ENCODE measurements at regions not wholly inside any gene's neighbourhood (a gene's known extent, or its start where the extent isn't known, plus 50 kb on each side); places are given as distances from the start of the nearest gene placed in this dataset.

- Histone ChIP-seq H3K27ac (ENCODE audit: extremely low read depth, low read depth, low read length) (no peak overlapping the region), H3K36me3 (ENCODE audit: control insufficient read depth in 2 of 2, insufficient read depth in 1 of 2, low read length in 2 of 2) (no peaks in the 10 kb centered on the region), H3K4me3 (ENCODE audit: low read depth, low read length) (no peak overlapping the region), H3K4me1 (ENCODE audit: control insufficient read depth, insufficient read depth, low read length) (no peaks in the 10 kb centered on the region; the same call in 1 of the 2 replicates), H3K9me3 (ENCODE audit: control insufficient read depth, insufficient read depth, low read depth, low read length) (no peaks in the 10 kb centered on the region)
- CTCF ChIA-PET: interaction anchor here (0.7 kb wide), 1 partner anchor 123 kb away, joined by 3 read pairs; no protein-coding TSS in a partner anchor
- POLR2A ChIA-PET: no interaction called here
- TF ChIP-seq ZBTB7A (tag by site-specific recombination; IDR thresholded peaks at IDR 0.05; ENCODE audit: low read depth): no peak
- no peak for TF ChIP-seq ZNF24 (tag by site-specific recombination; IDR thresholded peaks at IDR 0.05)
- 0 out of 2 replicates have a peak, but pooled peaks have one; percentile 10 for TF ChIP-seq ZNF600 (tag by site-specific recombination; IDR thresholded peaks at IDR 0.05)
- no peak for TF ChIP-seq INSM2 (tag by site-specific recombination; IDR thresholded peaks at IDR 0.05)
Measured at GRCh38 chr12:132437943-132438700, 51.8 kb upstream of the FBRSL1 start.

- H3K36me3 ChIP-seq (ENCODE audit: control insufficient read depth in 2 of 2, insufficient read depth in 1 of 2, low read length in 2 of 2): no peaks in the 10 kb centered on the region
- no peak overlapping the region for H3K4me3 ChIP-seq (ENCODE audit: low read depth, low read length)
- H3K9me3 ChIP-seq (ENCODE audit: control insufficient read depth, insufficient read depth, low read depth, low read length): no peaks in the 10 kb centered on the region
- POLR2A ChIA-PET: no interaction called here
- H3K4me1 ChIP-seq (ENCODE audit: control insufficient read depth, insufficient read depth, low read length): no peaks in the 10 kb centered on the region; the same call in 1 of the 2 replicates
- CTCF ChIA-PET: interaction anchor here (0.7 kb wide), 1 partner anchor 124 kb away, joined by 3 read pairs; no protein-coding TSS in a partner anchor
- H3K27ac ChIP-seq (ENCODE audit: extremely low read depth, low read depth, low read length): no peak overlapping the region
- no peak for TF ChIP-seq YY1 (tag by site-specific recombination; IDR thresholded peaks at IDR 0.05)
- TF ChIP-seq ZSCAN23 (tag by site-specific recombination; IDR thresholded peaks at IDR 0.05): no peak
- 0 out of 2 replicates have a peak, but pooled peaks have one; percentile 33 for TF ChIP-seq KLF17 (tag by site-specific recombination; IDR thresholded peaks at IDR 0.05)
- no peak for TF ChIP-seq ZNF692 (tag by site-specific recombination; IDR thresholded peaks at IDR 0.05)
- no peak for TF ChIP-seq ZNF146 (tag by site-specific recombination; IDR thresholded peaks at IDR 0.05)
- TF ChIP-seq ZBTB17 (tag by site-specific recombination; IDR thresholded peaks at IDR 0.05): peak; percentile 25; the same call in 1 of the 2 replicates
- no peak for TF ChIP-seq ZNF239 (tag by site-specific recombination; IDR thresholded peaks at IDR 0.05)
- TF ChIP-seq ZNF514 (tag by site-specific recombination; IDR thresholded peaks at IDR 0.05): no peak
- TF ChIP-seq ELK4 (IDR thresholded peaks at IDR 0.05; ENCODE audit: borderline replicate concordance, low read depth, low read length): no peak
- no peak for TF ChIP-seq PRDM2 (tag by site-specific recombination; IDR thresholded peaks at IDR 0.05; ENCODE audit: borderline replicate concordance)
- TF ChIP-seq ZFP41 (tag by site-specific recombination; IDR thresholded peaks at IDR 0.05; ENCODE audit: borderline replicate concordance): no peak
- no peak for TF ChIP-seq TRIM28 (IDR thresholded peaks at IDR 0.05; ENCODE audit: borderline replicate concordance, low read length)
- peak; percentile 72 for TF ChIP-seq ZNF366 (tag by site-specific recombination; conservative IDR thresholded peaks at IDR 0.05)
- TF ChIP-seq ZNF449 (tag by site-specific recombination; IDR thresholded peaks at IDR 0.05): peak; percentile 77
- peak; percentile 89 for TF ChIP-seq GLIS1 (tag by site-specific recombination; IDR thresholded peaks at IDR 0.05)
- no peak for TF ChIP-seq ZNF791 (tag by site-specific recombination; IDR thresholded peaks at IDR 0.05)
Measured at GRCh38 chr12:132437252-132437932, 52.6 kb upstream of the FBRSL1 start.

All from HEK293 (cell line).